ENCODE measurements at regions not wholly inside any gene's neighbourhood (a gene's known extent, or its start where the extent isn't known, plus 50 kb on each side); places are given as distances from the start of the nearest gene placed in this dataset.
A peak's percentile ranks its signal among the peaks of the same experiment; 100 is the strongest.

- Histone ChIP-seq H3K4me2 (ENCODE audit: low read length) (no peak overlapping the region), H3K27ac (ENCODE audit: low read length) (no peak overlapping the region), H3K36me3 (ENCODE audit: insufficient read depth, low read length) (no peaks in the 10 kb centered on the region), H3K27me3 (ENCODE audit: insufficient read depth, low read depth, low read length) (no peaks in the 10 kb centered on the region), H3K9me2 (ENCODE audit: insufficient read depth, low read length) (no peaks in the 10 kb centered on the region), H3K9ac (ENCODE audit: low read length) (no peak overlapping the region), H3K4me3 (ENCODE audit: low read length) (no peak overlapping the region), H3F3A (ENCODE audit: insufficient read depth, low read length, poor library complexity, severe bottlenecking) (no peaks in the 10 kb centered on the region), H4K20me1 (ENCODE audit: insufficient read depth) (no peaks in the 10 kb centered on the region), H3K79me2 (replicated peaks; ENCODE audit: insufficient read depth, low read length) (no peaks in the 10 kb centered on the region), H3K9me3 (ENCODE audit: low read length) (no peaks in the 10 kb centered on the region), H2AFZ (ENCODE audit: low read depth, low read length) (no peak overlapping the region)
- TF ChIP-seq RAD21 (conservative IDR thresholded peaks at IDR 0.05) (no peak), POLR2AphosphoS5 (IDR thresholded peaks at IDR 0.05) (no peak), CTCF (IDR thresholded peaks at IDR 0.05; ENCODE audit: poor library complexity, severe bottlenecking) (no peak), MXI1 (conservative IDR thresholded peaks at IDR 0.05; ENCODE audit: poor library complexity, severe bottlenecking) (no peak)
Observed at GRCh38 chr4:183834252-183834651, 70.9 kb upstream of the STOX2 start.

- Histone ChIP-seq H2AFZ (ENCODE audit: low read depth, low read length) (no peak overlapping the region), H4K20me1 (ENCODE audit: insufficient read depth) (no peaks in the 10 kb centered on the region)
Observed at GRCh38 chr4:183837222-183837621, 67.9 kb upstream of the STOX2 start.

GRCh38 chr4:183838987-183839712 is 66.0 kb upstream of the STOX2 start:
- Histone ChIP-seq H3K27me3 (ENCODE audit: insufficient read depth, low read depth, low read length) (no peaks in the 10 kb centered on the region), H3K4me3 (ENCODE audit: low read length) (no peak overlapping the region), H3K9ac (ENCODE audit: low read length) (no peak overlapping the region), H3K4me2 (ENCODE audit: low read length) (no peak overlapping the region), H3K36me3 (ENCODE audit: insufficient read depth, low read length) (no peaks in the 10 kb centered on the region), H3K79me2 (replicated peaks; ENCODE audit: insufficient read depth, low read length) (no peaks in the 10 kb centered on the region), H3K9me2 (ENCODE audit: insufficient read depth, low read length) (no peaks in the 10 kb centered on the region), H3K27ac (ENCODE audit: low read length) (no peak overlapping the region), H3F3A (ENCODE audit: insufficient read depth, low read length, poor library complexity, severe bottlenecking) (no peaks in the 10 kb centered on the region), H3K9me3 (ENCODE audit: low read length) (no peaks in the 10 kb centered on the region), H4K20me1 (ENCODE audit: insufficient read depth) (no peaks in the 10 kb centered on the region), H2AFZ (ENCODE audit: low read depth, low read length) (no peak overlapping the region)
- peak; percentile 67 for TF ChIP-seq CTCF (IDR thresholded peaks at IDR 0.05; ENCODE audit: poor library complexity, severe bottlenecking)
- TF ChIP-seq POLR2AphosphoS5 (IDR thresholded peaks at IDR 0.05), result no peak
- no peak for TF ChIP-seq MXI1 (conservative IDR thresholded peaks at IDR 0.05; ENCODE audit: poor library complexity, severe bottlenecking)
- no peak for TF ChIP-seq TAF1 (IDR thresholded peaks at IDR 0.05; ENCODE audit: low read depth)
- no peak for TF ChIP-seq REST (IDR thresholded peaks at IDR 0.05; ENCODE audit: borderline replicate concordance)
- peak; percentile 73 for TF ChIP-seq RAD21 (conservative IDR thresholded peaks at IDR 0.05)
- peak; percentile 69 for TF ChIP-seq SMC3 (conservative IDR thresholded peaks at IDR 0.05; ENCODE audit: poor library complexity)

More at GRCh38 chr4:183837222-183837621, 67.9 kb upstream of the STOX2 start:
- H3K9ac ChIP-seq (ENCODE audit: low read length), result no peak overlapping the region
- TF ChIP-seq TAF1 (IDR thresholded peaks at IDR 0.05; ENCODE audit: low read depth), result no peak
- TF ChIP-seq RAD21 (conservative IDR thresholded peaks at IDR 0.05), result no peak
- no peak for TF ChIP-seq POLR2AphosphoS5 (IDR thresholded peaks at IDR 0.05)
- TF ChIP-seq CTCF (IDR thresholded peaks at IDR 0.05; ENCODE audit: poor library complexity, severe bottlenecking), result no peak
- no peak for TF ChIP-seq MXI1 (conservative IDR thresholded peaks at IDR 0.05; ENCODE audit: poor library complexity, severe bottlenecking)
- no peak for TF ChIP-seq SMC3 (conservative IDR thresholded peaks at IDR 0.05; ENCODE audit: poor library complexity)
- H3K9me2 ChIP-seq (ENCODE audit: insufficient read depth, low read length), result no peaks in the 10 kb centered on the region
- no peaks in the 10 kb centered on the region for H3K79me2 ChIP-seq (replicated peaks; ENCODE audit: insufficient read depth, low read length)
- no peaks in the 10 kb centered on the region for H3K36me3 ChIP-seq (ENCODE audit: insufficient read depth, low read length)
- no peaks in the 10 kb centered on the region for H3K9me3 ChIP-seq (ENCODE audit: low read length)
- no peak overlapping the region for H3K4me3 ChIP-seq (ENCODE audit: low read length)
- H3F3A ChIP-seq (ENCODE audit: insufficient read depth, low read length, poor library complexity, severe bottlenecking), result no peaks in the 10 kb centered on the region
- H3K27me3 ChIP-seq (ENCODE audit: insufficient read depth, low read depth, low read length), result no peaks in the 10 kb centered on the region
- no peak overlapping the region for H3K4me2 ChIP-seq (ENCODE audit: low read length)
- no peak overlapping the region for H3K27ac ChIP-seq (ENCODE audit: low read length)

All from neural cell (in vitro differentiated cells).